ENCODE measurements at regions not wholly inside any gene's neighbourhood (a gene's known extent, or its start where the extent isn't known, plus 50 kb on each side); places are given as distances from the start of the nearest gene placed in this dataset.

DNA sequence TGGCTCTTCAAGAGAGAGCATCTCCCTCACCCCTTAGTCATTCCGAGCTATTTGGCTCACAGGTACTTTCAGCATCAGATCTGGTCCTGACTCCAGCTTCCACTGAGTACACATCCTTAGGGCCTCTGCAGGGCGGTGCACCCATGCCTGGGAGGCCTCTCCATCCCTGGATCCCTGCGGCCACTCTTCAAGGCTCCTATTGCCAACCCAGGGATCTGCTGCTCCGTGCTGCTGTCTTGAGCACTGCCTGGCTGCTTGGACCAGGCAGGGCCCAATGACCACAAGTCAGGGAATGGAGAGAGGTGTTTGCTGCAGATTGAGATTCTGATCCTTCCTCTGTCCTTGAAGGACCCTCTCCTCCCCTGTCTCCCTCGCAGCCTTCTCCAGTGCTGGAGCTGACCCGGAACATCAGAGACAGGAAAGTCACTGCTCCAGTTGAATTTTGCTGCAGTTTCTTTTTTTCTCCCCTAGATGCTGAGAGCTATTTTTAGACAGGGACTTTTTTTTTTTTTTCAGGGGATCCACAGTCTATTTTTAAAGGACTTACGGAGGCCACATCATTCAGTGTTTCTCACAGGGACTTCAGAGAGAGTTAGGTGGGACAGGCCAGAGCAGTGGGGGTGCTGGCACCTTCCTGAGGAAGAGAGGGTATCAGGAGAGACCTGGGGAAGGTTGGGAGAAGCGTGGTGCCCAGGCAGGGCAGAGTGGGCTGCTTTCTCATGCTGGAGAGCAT is 50.1 kb upstream of the KCNA1 start:
- no peak for TF ChIP-seq POLR2A (IDR thresholded peaks at IDR 0.05)
- TF ChIP-seq, protein P1, sequence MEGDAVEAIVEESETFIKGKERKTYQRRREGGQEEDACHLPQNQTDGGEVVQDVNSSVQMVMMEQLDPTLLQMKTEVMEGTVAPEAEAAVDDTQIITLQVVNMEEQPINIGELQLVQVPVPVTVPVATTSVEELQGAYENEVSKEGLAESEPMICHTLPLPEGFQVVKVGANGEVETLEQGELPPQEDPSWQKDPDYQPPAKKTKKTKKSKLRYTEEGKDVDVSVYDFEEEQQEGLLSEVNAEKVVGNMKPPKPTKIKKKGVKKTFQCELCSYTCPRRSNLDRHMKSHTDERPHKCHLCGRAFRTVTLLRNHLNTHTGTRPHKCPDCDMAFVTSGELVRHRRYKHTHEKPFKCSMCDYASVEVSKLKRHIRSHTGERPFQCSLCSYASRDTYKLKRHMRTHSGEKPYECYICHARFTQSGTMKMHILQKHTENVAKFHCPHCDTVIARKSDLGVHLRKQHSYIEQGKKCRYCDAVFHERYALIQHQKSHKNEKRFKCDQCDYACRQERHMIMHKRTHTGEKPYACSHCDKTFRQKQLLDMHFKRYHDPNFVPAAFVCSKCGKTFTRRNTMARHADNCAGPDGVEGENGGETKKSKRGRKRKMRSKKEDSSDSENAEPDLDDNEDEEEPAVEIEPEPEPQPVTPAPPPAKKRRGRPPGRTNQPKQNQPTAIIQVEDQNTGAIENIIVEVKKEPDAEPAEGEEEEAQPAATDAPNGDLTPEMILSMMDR (IDR thresholded peaks at IDR 0.05), result no peak
- DNase-seq (ENCODE audit: low spot score in 2 of 2), result peak in 1 of 2 donors; percentile 45
- H3K4me3 ChIP-seq (ENCODE audit: low read depth, poor library complexity, severe bottlenecking), result no peak overlapping the region
- whole genome bisulfite sequencing, 2 donors, result 85 to 88% methylated on average over 8 of the region's 8 CpGs
- intact Hi-C loops (cut with DNase I; ENCODE audit: low total_unique reads), result loop anchor here (5.0 to 10.0 kb wide), 2 partner anchors 143 to 225 kb away; no protein-coding TSS in a partner anchor
